GM12875 (cell line): ENCODE measurements at regions not wholly inside any gene's neighbourhood (a gene's known extent, or its start where the extent isn't known, plus 50 kb on each side); places are given as distances from the start of the nearest gene placed in this dataset.

Experiments used
- H3K4me3 ChIP-seq: one replicate; pipeline ENCODE4 v1.5.1; 2011; ENCODE audit warnings: low read depth, low read length, control low read depth
- CTCF ChIP-seq: IDR thresholded peaks from 2 replicates; pipeline ENCODE4 v1.5.1; 2011; ENCODE audit warnings: low read depth, mild to moderate bottlenecking, control low read depth, inconsistent platforms, low read length, moderate library complexity, borderline replicate concordance; ENCODE audit not compliant: insufficient read depth

DNA sequence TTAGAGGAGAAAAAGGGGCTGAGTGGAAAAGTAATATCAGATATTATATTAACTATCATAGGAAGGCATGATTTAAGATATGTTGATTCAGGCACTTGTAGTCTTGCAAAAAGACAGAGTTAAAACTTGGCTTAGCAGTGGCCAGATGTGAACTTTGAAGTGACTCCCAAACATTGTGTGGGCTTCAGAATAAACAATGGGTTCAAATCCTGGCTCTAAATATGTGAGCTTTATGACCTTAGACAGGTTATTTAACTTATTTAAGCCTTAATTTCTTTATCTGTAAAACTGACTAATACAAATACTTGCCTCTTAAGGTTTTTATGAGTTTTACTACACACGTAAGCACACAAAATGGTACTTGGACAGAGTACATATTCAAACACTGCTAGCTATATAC lies 85.9 kb downstream of the TNFSF18 start:
- no peak overlapping the region for H3K4me3 ChIP-seq
- no peak for TF ChIP-seq CTCF

GRCh38 chr1:172966844-172967540 lies 83.7 kb downstream of the TNFSF18 start:
- TF ChIP-seq CTCF = no peak
- no peak overlapping the region for H3K4me3 ChIP-seq

- no peak for TF ChIP-seq CTCF
- no peak overlapping the region for H3K4me3 ChIP-seq
Observed at GRCh38 chr1:172967936-172968335, 82.8 kb downstream of the TNFSF18 start.

GRCh38 chr1:172969611-172970010 lies 81.1 kb downstream of the TNFSF18 start:
- no peak for TF ChIP-seq CTCF
- no peak overlapping the region for H3K4me3 ChIP-seq

- no peak overlapping the region for H3K4me3 ChIP-seq
- TF ChIP-seq CTCF = no peak
Observed at GRCh38 chr1:172970186-172970585, 80.6 kb downstream of the TNFSF18 start.

GRCh38 chr1:172971241-172971640 lies 79.5 kb downstream of the TNFSF18 start:
- no peak overlapping the region for H3K4me3 ChIP-seq
- TF ChIP-seq CTCF = no peak

DNA sequence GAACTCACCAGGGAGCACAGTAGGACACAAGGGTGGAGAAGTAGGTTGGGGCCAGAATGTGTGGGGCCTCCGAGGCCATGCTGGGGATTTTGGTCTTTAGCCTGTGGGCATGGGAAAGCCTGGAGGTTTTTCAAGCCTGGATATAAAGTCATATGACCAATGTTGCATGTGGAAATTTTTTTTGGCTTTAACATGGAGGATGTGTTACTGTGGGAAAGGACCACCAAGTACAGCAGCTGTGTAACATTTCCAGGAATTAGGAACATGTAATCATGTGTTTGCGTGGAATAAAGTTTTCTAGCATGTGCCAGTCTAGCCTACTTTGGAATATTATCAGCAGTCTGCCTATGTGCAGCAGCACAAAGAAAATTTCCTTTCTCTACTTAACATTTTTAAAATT lies 78.5 kb downstream of the TNFSF18 start:
- no peak for TF ChIP-seq CTCF
- H3K4me3 ChIP-seq = no peak overlapping the region
